A673 (cell line): ENCODE measurements at regions not wholly inside any gene's neighbourhood (a gene's known extent, or its start where the extent isn't known, plus 50 kb on each side); places are given as distances from the start of the nearest gene placed in this dataset.

ENCODE experiments used
- BruUV-seq: library from RNA; stranded (reverse); fragments of 400-500 nt; replicated peaks from 2 replicates; lab custom pipeline; 2021; lab: Mats Ljungman, UMichigan
- CTCF ChIA-PET: fragments of 300-600 bp; sonication (Branson Sonifier 250); formaldehyde crosslinking; loops from one replicate; lab custom pipeline; 2022; ENCODE audit warnings: antibody characterized with exemption; lab: Charles Lee
- POLR2A ChIA-PET: fragments of 300-600 bp; sonication (Branson Sonifier 250); formaldehyde crosslinking; loops from one replicate; lab custom pipeline; 2022; ENCODE audit warnings: antibody characterized with exemption; ENCODE audit not compliant: low non-redundant PET; lab: Charles Lee
- DNase-seq: peaks from one replicate; pipeline ENCODE4 v3.0.0-alpha.2; 2015; ENCODE audit warnings: low spot score
- H3K27ac ChIP-seq: fragments of 200-600 bp; sonication (generic); 2 replicates; pipeline ENCODE4 v1.5.1; 2016; ENCODE audit warnings: mixed run types, low read depth, mild to moderate bottlenecking, mixed read lengths, antibody characterized with exemption, low read length; ENCODE audit not compliant: poor library complexity, severe bottlenecking
- H3K27me3 ChIP-seq: fragments of 200-600 bp; sonication (generic); replicated peaks from 2 replicates; pipeline ENCODE4 v1.6.1; 2017; ENCODE audit warnings: mixed run types, low read depth, mild to moderate bottlenecking, mixed read lengths, antibody characterized with exemption, low read length; ENCODE audit not compliant: insufficient read depth, poor library complexity
- H3K36me3 ChIP-seq: fragments of 200-600 bp; sonication (generic); 2 replicates; pipeline ENCODE4 v1.6.1; 2016; ENCODE audit warnings: mixed run types, mild to moderate bottlenecking, mixed read lengths, antibody characterized with exemption, low read length; ENCODE audit not compliant: insufficient read depth, poor library complexity, severe bottlenecking
- H3K4me1 ChIP-seq: fragments of 200-600 bp; sonication (generic); 2 replicates; pipeline ENCODE4 v1.6.1; 2017; ENCODE audit warnings: mixed run types, mild to moderate bottlenecking, mixed read lengths, antibody characterized with exemption, low read length; ENCODE audit not compliant: insufficient read depth, poor library complexity, severe bottlenecking
- H3K4me3 ChIP-seq: fragments of 200-600 bp; sonication (generic); 2 replicates; pipeline ENCODE4 v1.5.1; 2016; ENCODE audit warnings: low read depth, mixed run types, mild to moderate bottlenecking, mixed read lengths, low read length; ENCODE audit not compliant: poor library complexity, severe bottlenecking
- H3K9me3 ChIP-seq: fragments of 200-600 bp; sonication (generic); 2 replicates; pipeline ENCODE4 v1.6.1; 2016; ENCODE audit warnings: mixed run types, low read depth, mild to moderate bottlenecking, mixed read lengths, antibody characterized with exemption, low read length; ENCODE audit not compliant: poor library complexity, severe bottlenecking
- EZH2 ChIP-seq: fragments of 200-600 bp; sonication (generic); IDR thresholded peaks from 2 replicates; pipeline ENCODE4 v1.6.1; 2017; ENCODE audit warnings: borderline replicate concordance, low read depth, mild to moderate bottlenecking, mixed read lengths, antibody characterized with exemption, low read length; ENCODE audit not compliant: poor library complexity, severe bottlenecking
- intact Hi-C: fragments of 100-400 bp; cut with micrococcal nuclease; formaldehyde crosslinking; loops from one replicate; pipeline ENCODE4 v1.10.0; 2022; ENCODE audit not compliant: unreplicated experiment
- TF ChIP-seq, protein P1 (sequence below): fragments of 300-800, 200-600 bp; sonication (generic); conservative IDR thresholded peaks from 2 replicates; pipeline ENCODE4 v1.5.1; 2017; ENCODE audit warnings: low read depth, mild to moderate bottlenecking, antibody characterized with exemption, low read length, moderate library complexity, mixed read lengths

DNA sequence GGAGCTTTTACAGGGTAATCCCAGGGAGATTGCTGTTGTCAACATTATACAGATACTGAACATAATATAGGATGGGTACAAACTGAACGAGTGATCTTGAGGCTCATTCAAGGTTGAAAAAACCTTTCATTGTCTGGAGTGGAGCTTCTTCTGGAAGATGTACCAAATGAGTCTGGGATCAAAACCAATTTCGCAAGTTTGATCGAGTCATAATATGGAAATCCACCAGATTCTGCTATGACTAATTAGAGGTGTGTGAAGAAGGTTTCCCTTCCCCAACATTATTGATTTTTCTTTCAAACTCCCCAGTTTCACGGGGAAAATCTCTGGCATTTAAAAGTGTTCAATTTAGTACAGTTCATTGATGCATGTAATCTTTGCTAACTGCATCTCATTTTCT is 324.1 kb downstream of the ZFHX3 start:
- POLR2A ChIA-PET: no interaction called here
- Histone ChIP-seq H3K27ac (no peak overlapping the region), H3K36me3 (no peaks in the 10 kb centered on the region), H3K4me3 (no peak overlapping the region), H3K9me3 (no peaks in the 10 kb centered on the region), H3K4me1 (peaks cover 14% of the 10 kb centered on the region), H3K27me3 (no peaks in the 10 kb centered on the region)
- no TSS peak for BruUV-seq
- CTCF ChIA-PET: no interaction called here
- no peak for TF ChIP-seq EZH2
- TF ChIP-seq, protein P1, sequence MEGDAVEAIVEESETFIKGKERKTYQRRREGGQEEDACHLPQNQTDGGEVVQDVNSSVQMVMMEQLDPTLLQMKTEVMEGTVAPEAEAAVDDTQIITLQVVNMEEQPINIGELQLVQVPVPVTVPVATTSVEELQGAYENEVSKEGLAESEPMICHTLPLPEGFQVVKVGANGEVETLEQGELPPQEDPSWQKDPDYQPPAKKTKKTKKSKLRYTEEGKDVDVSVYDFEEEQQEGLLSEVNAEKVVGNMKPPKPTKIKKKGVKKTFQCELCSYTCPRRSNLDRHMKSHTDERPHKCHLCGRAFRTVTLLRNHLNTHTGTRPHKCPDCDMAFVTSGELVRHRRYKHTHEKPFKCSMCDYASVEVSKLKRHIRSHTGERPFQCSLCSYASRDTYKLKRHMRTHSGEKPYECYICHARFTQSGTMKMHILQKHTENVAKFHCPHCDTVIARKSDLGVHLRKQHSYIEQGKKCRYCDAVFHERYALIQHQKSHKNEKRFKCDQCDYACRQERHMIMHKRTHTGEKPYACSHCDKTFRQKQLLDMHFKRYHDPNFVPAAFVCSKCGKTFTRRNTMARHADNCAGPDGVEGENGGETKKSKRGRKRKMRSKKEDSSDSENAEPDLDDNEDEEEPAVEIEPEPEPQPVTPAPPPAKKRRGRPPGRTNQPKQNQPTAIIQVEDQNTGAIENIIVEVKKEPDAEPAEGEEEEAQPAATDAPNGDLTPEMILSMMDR: no peak
- intact Hi-C loops: no loop called here
- DNase-seq: no peak

DNA sequence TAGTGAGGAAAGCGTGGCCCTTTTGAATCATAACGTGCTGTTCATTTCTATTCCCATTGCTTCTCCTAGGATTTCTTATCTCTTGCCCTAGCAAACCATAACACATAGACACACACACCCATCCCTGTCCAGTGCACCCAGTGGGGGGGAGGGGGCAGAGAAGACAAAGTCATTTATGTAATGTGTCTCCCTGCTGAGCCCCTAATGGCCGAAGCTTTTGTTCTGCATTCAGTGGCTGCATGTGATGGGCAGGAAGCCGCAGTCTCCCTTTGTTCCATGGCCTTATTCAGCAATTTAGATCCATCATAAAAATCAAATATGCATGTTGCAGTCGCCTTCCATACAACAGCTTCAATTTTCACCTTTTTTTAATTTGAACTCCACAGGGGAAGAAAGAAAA is 325.4 kb downstream of the ZFHX3 start:
- intact Hi-C loops: no loop called here
- TF ChIP-seq, protein P1: no peak
- TF ChIP-seq EZH2: no peak
- ChIA-PET CTCF (no interaction called here), POLR2A (no interaction called here)
- no peak overlapping the region for H3K4me3 ChIP-seq
- no peaks in the 10 kb centered on the region for H3K27me3 ChIP-seq
- no peak overlapping the region for H3K27ac ChIP-seq
- BruUV-seq: no TSS peak
- H3K36me3 ChIP-seq: no peaks in the 10 kb centered on the region
- peaks cover 14% of the 10 kb centered on the region for H3K4me1 ChIP-seq
- H3K9me3 ChIP-seq: no peaks in the 10 kb centered on the region
- peak; percentile 68 for DNase-seq

DNA sequence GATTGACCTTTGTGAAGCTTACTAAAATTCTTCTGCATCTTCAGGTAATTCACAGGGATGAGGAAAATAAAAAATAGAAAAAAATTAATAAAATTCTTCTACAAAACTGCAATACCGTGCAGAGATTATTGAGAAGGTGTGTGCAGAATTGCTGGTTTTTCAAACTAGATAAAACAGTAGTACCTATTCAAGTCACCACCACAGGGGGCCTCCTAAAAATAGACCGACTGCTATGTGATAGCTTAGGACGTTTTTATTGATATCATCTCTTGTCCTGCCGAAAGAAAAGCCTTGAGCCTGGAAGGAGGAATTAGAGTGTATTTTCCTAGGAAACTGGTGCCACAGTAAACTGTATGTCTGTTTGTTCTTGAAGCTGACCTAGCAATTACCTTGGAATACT is 325.9 kb downstream of the ZFHX3 start:
- BruUV-seq: no TSS peak
- no peak for DNase-seq
- TF ChIP-seq EZH2: no peak
- TF ChIP-seq, protein P1: no peak
- H3K4me3 ChIP-seq: no peak overlapping the region
- ChIA-PET POLR2A (no interaction called here), CTCF (no interaction called here)
- H3K27ac ChIP-seq: no peak overlapping the region
- no peaks in the 10 kb centered on the region for H3K27me3 ChIP-seq
- no peaks in the 10 kb centered on the region for H3K36me3 ChIP-seq
- intact Hi-C loops: no loop called here
- H3K9me3 ChIP-seq: no peaks in the 10 kb centered on the region
- peaks cover 14% of the 10 kb centered on the region for H3K4me1 ChIP-seq
